ENCODE measurements at regions not wholly inside any gene's neighbourhood (a gene's known extent, or its start where the extent isn't known, plus 50 kb on each side); places are given as distances from the start of the nearest gene placed in this dataset.

GRCh38 chr2:187935126-187935525 lies 356.5 kb upstream of the GULP1 start:
- TF ChIP-seq CTCF (conservative IDR thresholded peaks at IDR 0.05; ENCODE audit: low read length) (no peak), EZH2phosphoT487 (IDR thresholded peaks at IDR 0.05; ENCODE audit: borderline replicate concordance, low read depth, low read length) (no peak)

Data from OCI-LY7 (cell line).